ENCODE measurements at regions not wholly inside any gene's neighbourhood (a gene's known extent, or its start where the extent isn't known, plus 50 kb on each side); places are given as distances from the start of the nearest gene placed in this dataset.

GRCh38 chr16:79864032-79864780 is 263.7 kb upstream of the MAF start:
- H3K4me1 Mint-ChIP-seq (ENCODE audit: low read depth): no peaks in the 10 kb centered on the region

DNA sequence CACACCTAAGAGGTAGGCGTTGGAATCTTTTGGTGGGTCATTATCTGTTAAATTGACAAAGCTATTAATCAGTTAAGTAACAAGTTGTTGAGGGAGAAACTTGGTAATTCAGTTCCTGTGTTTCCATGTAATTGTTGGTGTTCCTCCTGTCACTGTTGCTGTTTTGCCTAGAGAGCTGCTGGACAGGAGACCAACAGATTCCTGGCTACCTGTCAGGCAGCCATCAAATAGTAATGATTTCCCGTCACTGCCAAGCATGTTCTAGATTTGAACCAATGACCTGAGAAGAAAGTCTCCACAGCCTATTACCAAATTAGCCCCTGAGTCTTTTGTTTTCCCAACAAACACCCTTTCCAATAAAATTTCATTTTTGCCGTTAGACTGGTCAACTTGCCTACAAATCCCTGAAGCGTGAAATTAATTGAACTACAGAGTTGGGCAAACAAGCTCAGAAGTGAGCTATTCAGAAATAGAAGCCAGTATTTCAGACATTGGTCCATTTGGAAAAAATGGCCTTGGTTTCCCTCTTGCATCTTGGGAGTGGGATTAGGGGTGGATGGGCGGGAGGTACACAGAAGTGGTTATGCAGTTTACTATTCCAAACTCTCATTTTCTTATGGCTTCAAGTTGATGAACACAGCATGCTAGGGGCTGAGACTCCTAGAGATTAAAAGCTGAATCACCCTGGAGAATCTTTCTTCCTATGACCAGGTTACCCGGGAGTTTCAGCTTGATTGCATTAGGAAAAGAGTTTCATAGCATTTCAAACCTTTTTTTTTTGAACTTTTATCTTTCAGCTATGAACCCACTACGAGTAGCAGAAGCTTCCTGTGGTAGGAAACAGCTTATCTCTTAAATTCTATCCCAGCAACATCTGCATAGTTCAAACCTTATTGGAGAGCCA is 262.8 kb upstream of the MAF start:
- H3K4me1 Mint-ChIP-seq (ENCODE audit: low read depth): no peaks in the 10 kb centered on the region
- TF ChIP-seq CTCF (IDR thresholded peaks at IDR 0.05): no peak
- no peak overlapping the region for H3K27ac Mint-ChIP-seq
- no peaks in the 10 kb centered on the region for H3K27me3 Mint-ChIP-seq
- no peak overlapping the region for H3K4me3 Mint-ChIP-seq
- POLR2A ChIA-PET: no interaction called here
- CTCF ChIA-PET: no interaction called here
- H3K9me3 Mint-ChIP-seq: no peaks in the 10 kb centered on the region
- ATAC-seq: no peak
- DNase-seq: no peak
- H3K36me3 Mint-ChIP-seq (ENCODE audit: low read depth): no peaks in the 10 kb centered on the region
- intact Hi-C loops (cut with micrococcal nuclease): no loop called here

More at GRCh38 chr16:79864032-79864780, 263.7 kb upstream of the MAF start:
- Mint-ChIP-seq H3K9me3 (no peaks in the 10 kb centered on the region), H3K4me3 (no peak overlapping the region), H3K27me3 (no peaks in the 10 kb centered on the region), H3K36me3 (ENCODE audit: low read depth) (no peaks in the 10 kb centered on the region), H3K27ac (no peak overlapping the region)
- no peak for TF ChIP-seq CTCF (IDR thresholded peaks at IDR 0.05)
- CTCF ChIA-PET: no interaction called here
- POLR2A ChIA-PET: interaction anchor here (0.6 kb wide), 1 partner anchor 1689 kb away, joined by 3 read pairs; no protein-coding TSS in a partner anchor
- DNase-seq (no peak), ATAC-seq (no peak)
- intact Hi-C loops (cut with micrococcal nuclease): no loop called here

GRCh38 chr16:79862601-79863000 is 262.1 kb upstream of the MAF start:
- H3K27me3 Mint-ChIP-seq: no peaks in the 10 kb centered on the region
- no peaks in the 10 kb centered on the region for H3K9me3 Mint-ChIP-seq
- H3K4me1 Mint-ChIP-seq (ENCODE audit: low read depth): no peaks in the 10 kb centered on the region
- DNase-seq (no peak), ATAC-seq (no peak)
- no peaks in the 10 kb centered on the region for H3K36me3 Mint-ChIP-seq (ENCODE audit: low read depth)
- TF ChIP-seq CTCF (IDR thresholded peaks at IDR 0.05): no peak
- POLR2A ChIA-PET: no interaction called here
- CTCF ChIA-PET: no interaction called here
- H3K4me3 Mint-ChIP-seq: no peak overlapping the region
- no peak overlapping the region for H3K27ac Mint-ChIP-seq
- intact Hi-C loops (cut with micrococcal nuclease): no loop called here

DNA sequence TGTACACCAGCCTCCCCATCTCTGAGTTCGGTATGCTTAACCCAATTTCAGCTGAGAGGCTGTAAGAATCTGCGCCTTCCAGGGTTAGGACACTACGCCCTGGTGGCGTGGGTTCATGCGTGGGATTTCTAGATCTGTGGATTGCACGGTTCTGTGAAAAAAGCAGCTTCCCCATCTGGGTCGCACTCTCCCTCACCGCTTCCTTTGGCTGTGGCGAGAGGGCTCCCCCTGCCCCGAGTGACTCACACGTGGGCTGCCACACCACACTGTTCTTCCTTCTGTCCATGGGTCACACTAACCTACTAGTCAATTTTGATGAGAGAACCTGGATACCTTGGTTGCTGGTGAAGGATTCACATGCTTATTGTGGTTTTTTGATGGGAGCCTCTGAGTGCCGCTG is 256.0 kb upstream of the MAF start:
- DNase-seq (no peak), ATAC-seq (no peak)
- intact Hi-C loops (cut with micrococcal nuclease): no loop called here
- TF ChIP-seq CTCF (IDR thresholded peaks at IDR 0.05): no peak
- peaks cover 3% of the 10 kb centered on the region for H3K36me3 Mint-ChIP-seq (ENCODE audit: low read depth)
- no peak overlapping the region for H3K4me3 Mint-ChIP-seq
- ChIA-PET POLR2A (no interaction called here), CTCF (no interaction called here)
- no peaks in the 10 kb centered on the region for H3K27me3 Mint-ChIP-seq
- H3K9me3 Mint-ChIP-seq: peaks cover 16% of the 10 kb centered on the region
- no peaks in the 10 kb centered on the region for H3K4me1 Mint-ChIP-seq (ENCODE audit: low read depth)
- no peak overlapping the region for H3K27ac Mint-ChIP-seq

DNA sequence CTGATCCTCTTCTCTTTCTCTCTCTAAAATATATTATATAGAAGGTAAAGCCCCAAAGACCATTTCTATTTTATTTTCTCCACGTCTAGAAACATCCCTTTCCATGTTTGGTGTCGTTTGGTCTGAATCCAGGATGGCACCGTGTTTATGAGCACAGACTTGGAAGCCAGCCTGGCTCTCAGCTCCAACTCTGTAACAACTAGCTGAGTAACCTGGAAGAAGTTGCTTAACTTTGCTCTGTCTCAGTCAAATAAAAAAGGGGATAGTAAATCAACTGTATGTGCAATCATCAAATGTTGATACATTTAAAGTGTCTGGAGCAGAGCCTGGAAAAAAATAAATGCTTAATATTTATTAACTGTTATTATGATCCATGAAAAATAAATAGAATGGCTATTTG is 249.8 kb upstream of the MAF start:
- no peak overlapping the region for H3K27ac Mint-ChIP-seq
- TF ChIP-seq CTCF (IDR thresholded peaks at IDR 0.05): no peak
- DNase-seq (no peak), ATAC-seq (no peak)
- H3K4me3 Mint-ChIP-seq: no peak overlapping the region
- POLR2A ChIA-PET: no interaction called here
- H3K9me3 Mint-ChIP-seq: peaks cover 8% of the 10 kb centered on the region
- CTCF ChIA-PET: no interaction called here
- H3K27me3 Mint-ChIP-seq: no peaks in the 10 kb centered on the region
- intact Hi-C loops (cut with micrococcal nuclease): no loop called here
- H3K36me3 Mint-ChIP-seq (ENCODE audit: low read depth): no peaks in the 10 kb centered on the region
- H3K4me1 Mint-ChIP-seq (ENCODE audit: low read depth): peaks cover 2% of the 10 kb centered on the region
